Stromal cell of bone marrow (primary cell): ENCODE measurements at regions not wholly inside any gene's neighbourhood (a gene's known extent, or its start where the extent isn't known, plus 50 kb on each side); places are given as distances from the start of the nearest gene placed in this dataset.
"Not testable (repeated sequence)": the region's sequence is repeated elsewhere in the genome, so short reads cannot be mapped to it uniquely, and the experiment has no call there.

Source experiments
- DNase-seq: peaks from one replicate; pipeline ENCODE4 v3.0.0-alpha.2; 2012; ENCODE audit warnings: low read depth

- no peak for DNase-seq
Observed at GRCh38 chr5:97488126-97488668, 305.1 kb upstream of the RIOK2 start.

GRCh38 chr5:97489010-97489840 is 306.2 kb upstream of the RIOK2 start:
- DNase-seq: no peak

GRCh38 chr5:97494465-97494864 is 311.4 kb upstream of the RIOK2 start:
- no peak for DNase-seq

GRCh38 chr5:97495301-97495700 is 312.3 kb upstream of the RIOK2 start:
- DNase-seq: no peak

GRCh38 chr5:97496037-97496436 is 313.0 kb upstream of the RIOK2 start:
- no peak for DNase-seq

- no peak for DNase-seq
Observed at GRCh38 chr5:97498657-97499056, 315.6 kb upstream of the RIOK2 start.

- DNase-seq: no peak
Observed at GRCh38 chr5:97499605-97500004, 316.6 kb upstream of the RIOK2 start.

- no peak for DNase-seq
Observed at GRCh38 chr5:97501286-97501964, 318.4 kb upstream of the RIOK2 start.

GRCh38 chr5:97501965-97502305 is 318.9 kb upstream of the RIOK2 start:
- DNase-seq: no peak

GRCh38 chr5:97508864-97509263 is 325.8 kb upstream of the RIOK2 start:
- DNase-seq: no peak

GRCh38 chr5:97519565-97519964 is 336.5 kb upstream of the RIOK2 start:
- DNase-seq: not testable (repeated sequence)

GRCh38 chr5:97523336-97523735 is 340.3 kb upstream of the RIOK2 start:
- not testable (repeated sequence) for DNase-seq

- DNase-seq: no peak
Observed at GRCh38 chr5:97525780-97526179, 342.7 kb upstream of the RIOK2 start.

- DNase-seq: peak; percentile 66
Observed at GRCh38 chr5:97528941-97529340, 345.9 kb upstream of the RIOK2 start.

GRCh38 chr5:97529354-97529985 is 346.4 kb upstream of the RIOK2 start:
- DNase-seq: no peak

- no peak for DNase-seq
Observed at GRCh38 chr5:97531549-97531948, 348.5 kb upstream of the RIOK2 start.

- DNase-seq: peak; percentile 90
Observed at GRCh38 chr5:97534166-97534565, 351.1 kb upstream of the RIOK2 start.

GRCh38 chr5:97536683-97537082 is 353.6 kb upstream of the RIOK2 start:
- DNase-seq: no peak

GRCh38 chr5:97538912-97539311 is 355.9 kb upstream of the RIOK2 start:
- no peak for DNase-seq

GRCh38 chr5:97541864-97542263 is 358.8 kb upstream of the RIOK2 start:
- DNase-seq: no peak

- DNase-seq: no peak
Observed at GRCh38 chr5:97542469-97542868, 359.4 kb upstream of the RIOK2 start.

GRCh38 chr5:97543166-97543565 is 360.1 kb upstream of the RIOK2 start:
- no peak for DNase-seq

GRCh38 chr5:97544240-97544639 is 361.2 kb upstream of the RIOK2 start:
- no peak for DNase-seq
